Transverse colon (tissue), 4 donors: ENCODE measurements at regions not wholly inside any gene's neighbourhood (a gene's known extent, or its start where the extent isn't known, plus 50 kb on each side); places are given as distances from the start of the nearest gene placed in this dataset.

Experiments used
- DNase-seq: peaks from one replicate; pipeline ENCODE4 v3.0.0-alpha.2; 2019
- H3K27ac ChIP-seq, 4 donors: fragments of 200-600 bp; sonication (generic); 2 replicates each; pipeline ENCODE4 v1.5.1; 2016 to 2018; ENCODE audit warnings: inconsistent platforms in 4 of 4
- H3K27me3 ChIP-seq: fragments of 200-600 bp; sonication (generic); 2 replicates; pipeline ENCODE4 v1.5.1; 2017; ENCODE audit warnings: inconsistent platforms
- H3K36me3 ChIP-seq, 4 donors: fragments of 200-600 bp; sonication (generic); 2 replicates each; pipeline ENCODE4 v1.5.1; 2017 to 2019; ENCODE audit warnings: inconsistent platforms in 4 of 4
- H3K4me1 ChIP-seq, 4 donors: fragments of 200-600 bp; sonication (generic); 2 replicates each; pipeline ENCODE4 v1.5.1; 2017 to 2020; ENCODE audit warnings: inconsistent platforms in 4 of 4
- H3K4me3 ChIP-seq, 4 donors: fragments of 200-600 bp; sonication (generic); 1 replicate in 1 of 4; 2 replicates in 3 of 4; pipeline versions ENCODE4 v1.5.1 to v1.6.1; 2017 to 2019; ENCODE audit warnings: inconsistent platforms in 4 of 4
- H3K9me3 ChIP-seq, 2 donors: fragments of 200-600 bp; sonication (generic); 2 replicates each; pipeline ENCODE4 v1.5.1; 2017 to 2019; ENCODE audit warnings: inconsistent platforms in 2 of 2
- EP300 ChIP-seq: sonication (generic); formaldehyde crosslinking; IDR thresholded peaks from one replicate; pipeline ENCODE4 v1.6.1; 2017; ENCODE audit warnings: antibody characterized with exemption, low read depth
- POLR2A ChIP-seq: fragments of 450-650 bp; IDR thresholded peaks from one replicate; pipeline ENCODE4 v1.6.1; 2016; ENCODE audit warnings: antibody characterized with exemption, mild to moderate bottlenecking, moderate library complexity
- POLR2AphosphoS5 ChIP-seq, 3 donors: sonication (generic); formaldehyde crosslinking; IDR thresholded peaks; one replicate each; pipeline ENCODE4 v1.6.1; 2016; ENCODE audit warnings: antibody characterized with exemption in 3 of 3
- WGBS, 2 donors: methylation state at CpG; one replicate each; pipeline ENCODE4 v1.1.5; 2018; ENCODE audit warnings: low coverage in 1 of 2; 5-methylcytosine and 5-hydroxymethylcytosine counted together
- in situ Hi-C, 4 donors: fragments of 200-750 bp; cut with MboI; loops; one replicate each; pipeline versions ENCODE4 v1.15.0 to v1.15.1; 2017; ENCODE audit warnings: low sequenced_read_pairs in 3 of 4, low pct_ligation_motif_present in 1 of 4, low pct_unique_long_range_greater_than_20kb in 1 of 4
- intact Hi-C: fragments of 100-400 bp; cut with DNase I; formaldehyde crosslinking; loops from one replicate; pipeline ENCODE4 v1.15.1; 2023; ENCODE audit warnings: low total_unique reads
- TF ChIP-seq, protein P1 (sequence below), 5 experiments: fragments of 200-600 bp in 3 of 5; fragments of 450-650 bp in 2 of 5; sonication (generic) in 3 of 5; IDR thresholded peaks; 1 replicate in 2 of 5; 2 replicates in 3 of 5; pipeline ENCODE4 v1.5.1; 2016 to 2017; ENCODE audit warnings: antibody characterized with exemption in 5 of 5, inconsistent platforms in 3 of 5, mild to moderate bottlenecking in 2 of 5, moderate library complexity in 1 of 5

DNA sequence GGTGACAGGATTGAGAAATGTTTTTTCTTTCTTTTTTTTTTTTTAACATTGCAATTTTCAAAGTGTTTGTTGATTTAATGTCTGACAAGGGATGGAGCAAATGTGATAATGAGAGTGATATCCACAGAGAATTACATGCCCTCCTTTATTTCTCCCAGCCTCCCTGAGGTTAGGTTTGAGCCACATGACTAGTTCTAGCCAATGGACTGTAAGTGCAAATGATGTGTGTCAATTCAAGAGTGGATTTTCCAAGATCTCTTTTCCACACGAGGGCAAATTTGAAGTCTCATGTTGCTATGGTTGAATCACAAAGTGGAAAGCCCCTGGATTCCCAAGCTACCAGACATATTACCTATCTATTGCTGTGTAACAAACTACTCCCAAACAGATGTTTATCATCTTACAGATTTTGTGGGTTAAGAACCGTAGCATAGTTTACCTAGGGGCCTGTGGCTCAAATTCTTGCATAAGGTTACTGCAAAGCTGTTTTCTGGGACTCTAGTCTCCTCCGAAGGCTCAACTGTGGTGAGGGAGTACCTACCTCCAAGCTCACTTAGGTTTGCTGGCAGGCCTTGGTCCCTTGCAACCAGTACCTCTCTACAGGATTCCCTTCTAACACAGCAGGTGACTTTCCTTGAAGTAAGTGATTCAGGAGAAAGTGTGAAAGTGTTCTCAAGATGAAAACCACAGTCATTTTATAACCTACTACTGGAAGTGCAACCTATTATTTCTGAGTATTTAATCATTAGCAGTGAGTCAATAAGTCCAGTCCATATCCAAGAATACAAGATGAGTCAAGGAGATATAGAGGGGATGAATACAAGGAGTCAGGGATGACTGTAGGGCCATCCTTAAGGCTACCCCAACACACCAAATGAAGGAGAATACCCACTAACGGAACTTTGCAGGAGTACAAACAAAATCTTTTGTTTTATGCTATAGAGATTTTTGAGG, 533.6 kb downstream of the PTPRC start:
- 46 to 67% methylated on average over 2 to 4 of the region's 4 CpGs for WGBS, 2 donors
- intact Hi-C loops (no loop called here), in situ Hi-C loops (no loop called here)
- Histone ChIP-seq H3K9me3 (no peaks in the 10 kb centered on the region), H3K4me1 (no peaks in the 10 kb centered on the region), H3K36me3 (no peaks in the 10 kb centered on the region), H3K27ac (no peak overlapping the region), H3K4me3 (no peak overlapping the region), H3K27me3 (no peaks in the 10 kb centered on the region)
- TF ChIP-seq, protein P1, sequence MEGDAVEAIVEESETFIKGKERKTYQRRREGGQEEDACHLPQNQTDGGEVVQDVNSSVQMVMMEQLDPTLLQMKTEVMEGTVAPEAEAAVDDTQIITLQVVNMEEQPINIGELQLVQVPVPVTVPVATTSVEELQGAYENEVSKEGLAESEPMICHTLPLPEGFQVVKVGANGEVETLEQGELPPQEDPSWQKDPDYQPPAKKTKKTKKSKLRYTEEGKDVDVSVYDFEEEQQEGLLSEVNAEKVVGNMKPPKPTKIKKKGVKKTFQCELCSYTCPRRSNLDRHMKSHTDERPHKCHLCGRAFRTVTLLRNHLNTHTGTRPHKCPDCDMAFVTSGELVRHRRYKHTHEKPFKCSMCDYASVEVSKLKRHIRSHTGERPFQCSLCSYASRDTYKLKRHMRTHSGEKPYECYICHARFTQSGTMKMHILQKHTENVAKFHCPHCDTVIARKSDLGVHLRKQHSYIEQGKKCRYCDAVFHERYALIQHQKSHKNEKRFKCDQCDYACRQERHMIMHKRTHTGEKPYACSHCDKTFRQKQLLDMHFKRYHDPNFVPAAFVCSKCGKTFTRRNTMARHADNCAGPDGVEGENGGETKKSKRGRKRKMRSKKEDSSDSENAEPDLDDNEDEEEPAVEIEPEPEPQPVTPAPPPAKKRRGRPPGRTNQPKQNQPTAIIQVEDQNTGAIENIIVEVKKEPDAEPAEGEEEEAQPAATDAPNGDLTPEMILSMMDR (IDR thresholded peaks at IDR 0.05): no peak
- TF ChIP-seq POLR2AphosphoS5 (IDR thresholded peaks at IDR 0.05) (no peak), POLR2A (no peak), EP300 (no peak)
- DNase-seq: no peak

DNA sequence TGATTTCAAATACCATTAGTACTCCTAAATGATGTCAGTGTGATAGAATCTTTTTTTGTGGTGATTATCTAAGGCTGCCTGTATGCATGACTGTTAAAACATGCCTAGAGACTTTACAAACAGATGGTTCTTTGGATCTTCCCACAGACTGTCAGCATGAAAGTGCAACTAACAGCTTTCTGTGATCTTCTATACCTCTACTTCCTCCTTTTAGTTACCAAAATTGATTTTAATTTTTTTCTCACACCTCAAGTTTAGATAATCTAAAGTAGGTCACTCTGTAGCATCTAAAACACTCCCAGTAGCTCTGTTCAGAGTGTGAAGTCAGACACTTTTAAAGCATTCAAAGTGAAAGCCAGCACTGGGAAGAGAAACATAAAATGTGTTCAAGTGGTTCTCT, 534.5 kb downstream of the PTPRC start:
- in situ Hi-C loops: no loop called here
- no peak overlapping the region for H3K4me3 ChIP-seq
- no peak for DNase-seq
- TF ChIP-seq EP300 (no peak), POLR2AphosphoS5 (IDR thresholded peaks at IDR 0.05) (no peak), POLR2A (no peak)
- TF ChIP-seq, protein P1 (IDR thresholded peaks at IDR 0.05): no peak
- H3K9me3 ChIP-seq: no peaks in the 10 kb centered on the region
- no peaks in the 10 kb centered on the region for H3K4me1 ChIP-seq
- no peak overlapping the region for H3K27ac ChIP-seq
- no peaks in the 10 kb centered on the region for H3K36me3 ChIP-seq
- intact Hi-C loops: no loop called here
- no peaks in the 10 kb centered on the region for H3K27me3 ChIP-seq

DNA sequence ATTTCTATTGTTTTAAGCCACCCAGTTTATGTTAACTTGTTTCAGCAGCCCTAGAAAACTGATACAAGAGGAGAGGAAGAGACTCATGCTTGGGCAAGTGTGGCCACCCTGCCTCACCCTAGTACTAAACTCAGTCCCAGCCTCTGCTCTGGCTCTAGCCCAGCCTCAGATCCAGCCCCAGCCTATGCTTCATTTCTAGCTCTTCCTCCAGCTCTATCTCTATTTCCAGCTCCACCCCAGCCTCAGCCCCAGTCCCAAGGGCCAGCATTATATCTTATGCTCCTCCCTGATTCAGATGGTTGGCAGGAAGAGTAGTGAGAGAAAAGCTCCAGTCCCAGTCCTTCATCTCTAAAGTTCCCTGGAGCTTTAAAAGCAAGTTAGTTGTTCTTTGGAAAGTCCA, 535.5 kb downstream of the PTPRC start:
- Histone ChIP-seq H3K9me3 (no peaks in the 10 kb centered on the region), H3K27ac (no peak overlapping the region), H3K27me3 (no peaks in the 10 kb centered on the region), H3K36me3 (no peaks in the 10 kb centered on the region), H3K4me1 (no peaks in the 10 kb centered on the region), H3K4me3 (no peak overlapping the region)
- no peak for TF ChIP-seq EP300
- no peak for TF ChIP-seq POLR2AphosphoS5 (IDR thresholded peaks at IDR 0.05)
- no peak for TF ChIP-seq POLR2A
- TF ChIP-seq, protein P1 (IDR thresholded peaks at IDR 0.05): no peak
- intact Hi-C loops: no loop called here
- in situ Hi-C loops: no loop called here
- DNase-seq: no peak

DNA sequence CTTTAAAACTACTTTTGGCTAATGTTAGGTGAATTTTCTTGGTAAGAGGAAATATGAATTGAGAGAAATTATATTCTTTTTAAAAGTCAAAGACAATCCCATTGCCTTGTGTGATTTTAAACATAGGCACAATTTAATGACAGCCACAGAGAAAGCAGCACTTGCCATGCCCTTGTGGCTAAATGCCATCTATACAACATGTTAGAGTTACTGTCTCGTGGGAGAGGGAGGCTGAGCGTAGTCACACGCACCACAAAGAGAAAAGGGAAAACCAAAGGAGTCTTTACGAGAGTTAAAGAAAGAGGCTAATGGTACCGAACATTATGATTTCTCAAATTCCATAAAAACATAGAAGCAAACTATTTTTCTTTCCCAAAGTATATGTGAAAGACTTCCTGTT, 537.9 kb downstream of the PTPRC start:
- Histone ChIP-seq H3K9me3 (no peaks in the 10 kb centered on the region), H3K36me3 (no peaks in the 10 kb centered on the region), H3K4me1 (no peaks in the 10 kb centered on the region), H3K27me3 (no peaks in the 10 kb centered on the region), H3K27ac (no peak overlapping the region), H3K4me3 (no peak overlapping the region)
- in situ Hi-C loops: no loop called here
- no peak for DNase-seq
- intact Hi-C loops: no loop called here
- WGBS, 2 donors: 81 to 92% methylated on average over 5 of the region's 5 CpGs
- TF ChIP-seq POLR2AphosphoS5 (IDR thresholded peaks at IDR 0.05) (no peak), EP300 (no peak), POLR2A (no peak)
- TF ChIP-seq, protein P1 (IDR thresholded peaks at IDR 0.05): no peak
